ENCODE measurements at regions not wholly inside any gene's neighbourhood (a gene's known extent, or its start where the extent isn't known, plus 50 kb on each side); places are given as distances from the start of the nearest gene placed in this dataset.

DNA sequence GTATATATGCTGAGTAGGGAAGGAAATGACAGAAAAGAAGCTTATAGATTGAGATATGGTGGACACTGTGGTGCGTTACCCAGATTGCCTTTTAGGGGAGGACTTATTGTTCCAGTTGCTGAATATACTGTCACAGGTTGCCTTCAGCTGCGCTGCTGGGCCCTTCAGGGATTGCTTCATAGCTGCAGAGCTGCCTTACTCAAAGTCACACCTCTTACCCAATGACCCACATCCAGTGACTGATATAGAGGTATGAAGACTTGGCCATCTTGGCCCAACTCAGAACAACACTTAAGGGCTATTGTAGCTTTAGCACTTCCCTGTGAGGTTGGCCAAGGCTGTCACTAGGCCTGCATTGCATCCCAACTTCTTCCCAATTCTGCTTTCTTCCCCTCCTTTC lies 63.4 kb upstream of the TMEM164 start:
- Mint-ChIP-seq H3K27me3 (ENCODE audit: low read depth, poor library complexity) (no peaks in the 10 kb centered on the region), H3K36me3 (ENCODE audit: low read depth) (no peaks in the 10 kb centered on the region), H3K27ac (no peak overlapping the region), H3K4me1 (peaks cover 1% of the 10 kb centered on the region), H3K4me3 (no peak overlapping the region), H3K9me3 (no peaks in the 10 kb centered on the region)
- no peak for DNase-seq
- TF ChIP-seq, protein P1, sequence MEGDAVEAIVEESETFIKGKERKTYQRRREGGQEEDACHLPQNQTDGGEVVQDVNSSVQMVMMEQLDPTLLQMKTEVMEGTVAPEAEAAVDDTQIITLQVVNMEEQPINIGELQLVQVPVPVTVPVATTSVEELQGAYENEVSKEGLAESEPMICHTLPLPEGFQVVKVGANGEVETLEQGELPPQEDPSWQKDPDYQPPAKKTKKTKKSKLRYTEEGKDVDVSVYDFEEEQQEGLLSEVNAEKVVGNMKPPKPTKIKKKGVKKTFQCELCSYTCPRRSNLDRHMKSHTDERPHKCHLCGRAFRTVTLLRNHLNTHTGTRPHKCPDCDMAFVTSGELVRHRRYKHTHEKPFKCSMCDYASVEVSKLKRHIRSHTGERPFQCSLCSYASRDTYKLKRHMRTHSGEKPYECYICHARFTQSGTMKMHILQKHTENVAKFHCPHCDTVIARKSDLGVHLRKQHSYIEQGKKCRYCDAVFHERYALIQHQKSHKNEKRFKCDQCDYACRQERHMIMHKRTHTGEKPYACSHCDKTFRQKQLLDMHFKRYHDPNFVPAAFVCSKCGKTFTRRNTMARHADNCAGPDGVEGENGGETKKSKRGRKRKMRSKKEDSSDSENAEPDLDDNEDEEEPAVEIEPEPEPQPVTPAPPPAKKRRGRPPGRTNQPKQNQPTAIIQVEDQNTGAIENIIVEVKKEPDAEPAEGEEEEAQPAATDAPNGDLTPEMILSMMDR (IDR thresholded peaks at IDR 0.05) = no peak

DNA sequence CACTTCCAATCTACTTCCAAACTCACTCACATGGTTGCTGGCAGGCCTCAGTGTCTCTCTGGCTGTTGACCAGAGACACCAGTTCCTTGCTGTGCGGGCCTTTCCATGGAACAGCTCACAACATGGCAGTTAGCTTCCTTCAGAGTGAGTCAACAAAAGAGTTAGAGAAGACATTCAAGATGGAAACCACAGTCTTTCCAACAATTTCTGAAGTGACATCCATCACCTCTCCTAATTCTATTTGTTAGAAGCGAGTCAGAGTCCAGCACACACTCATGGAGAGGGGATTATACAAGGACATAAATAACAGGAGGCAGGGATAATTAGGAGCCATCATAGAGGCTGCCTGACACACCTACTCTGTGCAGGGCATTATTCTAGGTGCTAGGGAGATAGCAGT lies 62.5 kb upstream of the TMEM164 start:
- no peak for DNase-seq
- H3K4me1 Mint-ChIP-seq = no peaks in the 10 kb centered on the region
- H3K27ac Mint-ChIP-seq = no peak overlapping the region
- H3K36me3 Mint-ChIP-seq (ENCODE audit: low read depth) = no peaks in the 10 kb centered on the region
- no peaks in the 10 kb centered on the region for H3K9me3 Mint-ChIP-seq
- H3K27me3 Mint-ChIP-seq (ENCODE audit: low read depth, poor library complexity) = peaks cover under 1% of the 10 kb centered on the region
- TF ChIP-seq, protein P1 (IDR thresholded peaks at IDR 0.05) = no peak
- H3K4me3 Mint-ChIP-seq = no peak overlapping the region

DNA sequence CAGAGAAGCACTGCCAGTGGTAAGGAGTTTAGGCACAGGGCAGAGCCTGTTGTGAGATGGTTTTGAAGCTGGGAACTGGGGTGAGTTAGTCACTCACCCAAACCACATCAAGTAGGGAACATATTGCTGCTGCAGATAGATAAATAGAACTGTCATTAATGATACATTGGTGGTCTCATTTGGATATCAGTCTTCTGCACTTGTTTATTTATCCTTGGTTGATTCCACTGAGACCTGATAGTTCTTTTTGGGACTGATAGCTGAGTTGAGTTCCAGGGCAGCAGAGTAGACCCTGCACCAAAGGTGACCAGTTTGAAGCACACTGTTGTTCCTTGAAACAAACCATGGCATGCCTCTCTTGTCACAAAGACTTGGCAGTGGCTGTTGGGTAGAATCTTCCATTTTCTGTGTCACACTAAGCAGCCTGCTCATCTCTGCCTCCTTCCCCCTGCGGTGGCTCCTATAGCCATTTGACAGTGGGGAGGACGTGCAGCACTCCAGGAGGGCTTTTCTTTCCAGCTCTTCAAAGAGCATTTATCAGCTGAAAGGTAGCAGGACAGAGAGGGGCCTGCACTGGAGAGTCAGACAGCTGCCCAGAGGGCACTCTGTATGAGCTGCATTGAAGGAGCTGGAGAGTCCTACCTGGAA lies 59.7 kb upstream of the TMEM164 start:
- Mint-ChIP-seq H3K36me3 (ENCODE audit: low read depth) (no peaks in the 10 kb centered on the region), H3K27me3 (ENCODE audit: low read depth, poor library complexity) (peaks cover 7% of the 10 kb centered on the region), H3K27ac (no peak overlapping the region), H3K4me1 (no peaks in the 10 kb centered on the region), H3K4me3 (no peak overlapping the region), H3K9me3 (no peaks in the 10 kb centered on the region)
- TF ChIP-seq, protein P1 (IDR thresholded peaks at IDR 0.05) = no peak
- DNase-seq = no peak

DNA sequence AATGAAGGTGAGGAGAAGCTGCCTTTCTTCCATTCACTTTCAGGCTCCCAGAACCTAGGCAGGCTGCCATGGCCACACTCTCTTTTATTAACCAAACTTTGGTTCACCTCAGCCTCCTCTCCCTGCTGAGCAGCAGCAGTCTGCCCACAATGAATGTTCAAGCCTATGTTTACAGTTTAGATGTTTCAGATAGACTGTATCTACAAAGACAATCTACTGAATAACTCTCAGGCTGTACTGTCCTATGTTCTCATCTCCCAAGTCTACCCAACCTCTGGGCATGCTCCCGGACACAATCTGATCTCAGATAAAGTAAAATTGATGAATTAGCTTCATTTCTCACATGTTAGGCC lies 59.2 kb upstream of the TMEM164 start:
- no peak overlapping the region for H3K27ac Mint-ChIP-seq
- H3K27me3 Mint-ChIP-seq (ENCODE audit: low read depth, poor library complexity) = peaks cover 7% of the 10 kb centered on the region
- no peaks in the 10 kb centered on the region for H3K4me1 Mint-ChIP-seq
- no peaks in the 10 kb centered on the region for H3K9me3 Mint-ChIP-seq
- TF ChIP-seq, protein P1 (IDR thresholded peaks at IDR 0.05) = no peak
- no peak for DNase-seq
- H3K36me3 Mint-ChIP-seq (ENCODE audit: low read depth) = no peaks in the 10 kb centered on the region
- no peak overlapping the region for H3K4me3 Mint-ChIP-seq

DNA sequence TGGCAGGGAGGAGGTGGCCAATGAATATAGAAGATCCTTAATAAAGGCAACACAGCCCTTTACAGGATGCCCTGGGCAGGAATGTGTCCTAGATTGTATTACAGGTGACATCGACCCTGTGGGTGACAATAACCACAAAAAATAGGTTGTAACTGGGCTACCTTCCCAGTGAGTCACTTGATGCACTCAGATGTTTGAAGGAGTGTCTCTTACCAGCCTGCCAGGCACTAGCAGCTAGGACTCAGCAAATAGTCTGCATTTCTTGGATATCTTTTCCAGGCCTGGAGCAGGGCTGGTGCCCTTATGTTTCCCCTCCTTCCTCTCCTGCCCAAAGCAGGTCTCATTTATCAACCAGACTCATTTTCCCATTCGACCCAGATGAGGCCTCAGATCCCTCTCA lies 50.9 kb upstream of the TMEM164 start:
- H3K36me3 Mint-ChIP-seq (ENCODE audit: low read depth) = no peaks in the 10 kb centered on the region
- no peak overlapping the region for H3K4me3 Mint-ChIP-seq
- H3K27ac Mint-ChIP-seq = no peak overlapping the region
- DNase-seq = no peak
- H3K27me3 Mint-ChIP-seq (ENCODE audit: low read depth, poor library complexity) = peaks cover 3% of the 10 kb centered on the region
- TF ChIP-seq, protein P1 (IDR thresholded peaks at IDR 0.05) = no peak
- H3K4me1 Mint-ChIP-seq = no peaks in the 10 kb centered on the region
- H3K9me3 Mint-ChIP-seq = no peaks in the 10 kb centered on the region
